ENCODE measurements at regions not wholly inside any gene's neighbourhood (a gene's known extent, or its start where the extent isn't known, plus 50 kb on each side); places are given as distances from the start of the nearest gene placed in this dataset.

GRCh38 chr21:26412885-26413284 is 160.2 kb downstream of the CYYR1 start:
- DNase-seq, result no peak

GRCh38 chr21:26409735-26410134 is 163.4 kb downstream of the CYYR1 start:
- DNase-seq, result no peak

GRCh38 chr21:26408511-26408910 is 164.6 kb downstream of the CYYR1 start:
- no peak for DNase-seq

GRCh38 chr21:26406526-26406925 is 166.6 kb downstream of the CYYR1 start:
- DNase-seq, result no peak

- DNase-seq, result peak; percentile 22
Observed at GRCh38 chr21:26405735-26406361, 167.2 kb downstream of the CYYR1 start.

- no peak for DNase-seq
Observed at GRCh38 chr21:26405071-26405470, 168.0 kb downstream of the CYYR1 start.

GRCh38 chr21:26404288-26404687 is 168.8 kb downstream of the CYYR1 start:
- no peak for DNase-seq

- DNase-seq, result no peak
Observed at GRCh38 chr21:26403321-26403720, 169.8 kb downstream of the CYYR1 start.

GRCh38 chr21:26397545-26397944 is 175.5 kb downstream of the CYYR1 start:
- DNase-seq, result no peak

- DNase-seq, result no peak
Observed at GRCh38 chr21:26394341-26394740, 178.7 kb downstream of the CYYR1 start.

- DNase-seq, result no peak
Observed at GRCh38 chr21:26391166-26391565, 181.9 kb downstream of the CYYR1 start.

GRCh38 chr21:26389971-26390641 is 183.0 kb downstream of the CYYR1 start:
- DNase-seq, result no peak

GRCh38 chr21:26388731-26389231 is 184.3 kb downstream of the CYYR1 start:
- no peak for DNase-seq

- DNase-seq, result peak; percentile 2
Observed at GRCh38 chr21:26385721-26386120, 187.4 kb downstream of the CYYR1 start.

- no peak for DNase-seq
Observed at GRCh38 chr21:26379561-26379960, 193.5 kb downstream of the CYYR1 start.

- no peak for DNase-seq
Observed at GRCh38 chr21:26377111-26377694, 195.9 kb downstream of the CYYR1 start.

GRCh38 chr21:26374817-26375216 is 198.3 kb downstream of the CYYR1 start:
- DNase-seq, result no peak

GRCh38 chr21:26368591-26369320 is 198.2 kb upstream of the APP start:
- DNase-seq, result no peak

GRCh38 chr21:26366781-26367180 is 196.2 kb upstream of the APP start:
- no peak for DNase-seq

GRCh38 chr21:26365849-26366248 is 195.3 kb upstream of the APP start:
- DNase-seq, result no peak

- DNase-seq, result no peak
Observed at GRCh38 chr21:26351661-26352060, 181.1 kb upstream of the APP start.

GRCh38 chr21:26332867-26333266 is 162.3 kb upstream of the APP start:
- no peak for DNase-seq

GRCh38 chr21:26331205-26331980 is 160.8 kb upstream of the APP start:
- DNase-seq, result no peak

All from stimulated activated CD4-positive, alpha-beta T cell treated with anti-CD3 and anti-CD28 coated beads, Interleukin-1b, Interleukin-23, amount 100 ng/mL, for 48 hours (primary cell).